ENCODE measurements at regions not wholly inside any gene's neighbourhood (a gene's known extent, or its start where the extent isn't known, plus 50 kb on each side); places are given as distances from the start of the nearest gene placed in this dataset.

- TF ChIP-seq, protein P1, sequence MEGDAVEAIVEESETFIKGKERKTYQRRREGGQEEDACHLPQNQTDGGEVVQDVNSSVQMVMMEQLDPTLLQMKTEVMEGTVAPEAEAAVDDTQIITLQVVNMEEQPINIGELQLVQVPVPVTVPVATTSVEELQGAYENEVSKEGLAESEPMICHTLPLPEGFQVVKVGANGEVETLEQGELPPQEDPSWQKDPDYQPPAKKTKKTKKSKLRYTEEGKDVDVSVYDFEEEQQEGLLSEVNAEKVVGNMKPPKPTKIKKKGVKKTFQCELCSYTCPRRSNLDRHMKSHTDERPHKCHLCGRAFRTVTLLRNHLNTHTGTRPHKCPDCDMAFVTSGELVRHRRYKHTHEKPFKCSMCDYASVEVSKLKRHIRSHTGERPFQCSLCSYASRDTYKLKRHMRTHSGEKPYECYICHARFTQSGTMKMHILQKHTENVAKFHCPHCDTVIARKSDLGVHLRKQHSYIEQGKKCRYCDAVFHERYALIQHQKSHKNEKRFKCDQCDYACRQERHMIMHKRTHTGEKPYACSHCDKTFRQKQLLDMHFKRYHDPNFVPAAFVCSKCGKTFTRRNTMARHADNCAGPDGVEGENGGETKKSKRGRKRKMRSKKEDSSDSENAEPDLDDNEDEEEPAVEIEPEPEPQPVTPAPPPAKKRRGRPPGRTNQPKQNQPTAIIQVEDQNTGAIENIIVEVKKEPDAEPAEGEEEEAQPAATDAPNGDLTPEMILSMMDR (IDR thresholded peaks at IDR 0.05; ENCODE audit: low read depth, low read length) = no peak
- TF ChIP-seq EZH2phosphoT487 (IDR thresholded peaks at IDR 0.05; ENCODE audit: low read depth) = no peak
Measured at GRCh38 chr6:67102743-67103142, 1395.7 kb upstream of the EYS start.
